Fibroblast of the aortic adventitia (primary cell): ENCODE measurements at regions not wholly inside any gene's neighbourhood (a gene's known extent, or its start where the extent isn't known, plus 50 kb on each side); places are given as distances from the start of the nearest gene placed in this dataset.

Experiments used
- DNase-seq: peaks from one replicate; pipeline ENCODE4 v3.0.0-alpha.2; 2010; ENCODE audit warnings: low read depth
- H3K4me3 ChIP-seq: 2 replicates; pipeline ENCODE4 v1.5.1; 2011; ENCODE audit warnings: low read depth, mild to moderate bottlenecking, control low read depth, low read length, moderate library complexity
- TF ChIP-seq, protein P1 (sequence below): IDR thresholded peaks from 2 replicates; pipeline ENCODE4 v1.5.1; 2011; ENCODE audit warnings: mild to moderate bottlenecking, low read length, control low read depth, inconsistent platforms; ENCODE audit not compliant: insufficient read depth

GRCh38 chr18:39329496-39330275, 1764.1 kb upstream of the CELF4 start:
- TF ChIP-seq, protein P1, sequence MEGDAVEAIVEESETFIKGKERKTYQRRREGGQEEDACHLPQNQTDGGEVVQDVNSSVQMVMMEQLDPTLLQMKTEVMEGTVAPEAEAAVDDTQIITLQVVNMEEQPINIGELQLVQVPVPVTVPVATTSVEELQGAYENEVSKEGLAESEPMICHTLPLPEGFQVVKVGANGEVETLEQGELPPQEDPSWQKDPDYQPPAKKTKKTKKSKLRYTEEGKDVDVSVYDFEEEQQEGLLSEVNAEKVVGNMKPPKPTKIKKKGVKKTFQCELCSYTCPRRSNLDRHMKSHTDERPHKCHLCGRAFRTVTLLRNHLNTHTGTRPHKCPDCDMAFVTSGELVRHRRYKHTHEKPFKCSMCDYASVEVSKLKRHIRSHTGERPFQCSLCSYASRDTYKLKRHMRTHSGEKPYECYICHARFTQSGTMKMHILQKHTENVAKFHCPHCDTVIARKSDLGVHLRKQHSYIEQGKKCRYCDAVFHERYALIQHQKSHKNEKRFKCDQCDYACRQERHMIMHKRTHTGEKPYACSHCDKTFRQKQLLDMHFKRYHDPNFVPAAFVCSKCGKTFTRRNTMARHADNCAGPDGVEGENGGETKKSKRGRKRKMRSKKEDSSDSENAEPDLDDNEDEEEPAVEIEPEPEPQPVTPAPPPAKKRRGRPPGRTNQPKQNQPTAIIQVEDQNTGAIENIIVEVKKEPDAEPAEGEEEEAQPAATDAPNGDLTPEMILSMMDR: no peak

DNA sequence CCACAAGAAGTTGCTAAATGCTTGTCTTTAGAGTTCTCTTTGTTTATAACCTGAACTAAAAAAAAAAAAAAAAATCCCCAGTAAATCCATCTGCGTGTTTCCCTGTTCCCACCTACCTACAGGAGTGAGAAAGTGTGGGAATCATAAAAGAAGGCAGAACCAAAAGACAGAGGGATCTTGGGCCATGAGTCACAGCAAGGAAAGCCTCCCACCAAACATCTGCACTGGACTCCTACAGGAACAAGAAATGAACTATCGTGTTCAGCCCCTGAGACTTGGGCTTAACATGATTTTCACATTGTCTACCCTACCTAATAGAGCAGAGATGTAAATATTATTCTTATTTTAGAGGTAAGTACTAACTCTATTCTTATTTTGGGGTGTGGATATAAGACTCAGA, 1761.2 kb upstream of the CELF4 start:
- H3K4me3 ChIP-seq: no peak overlapping the region
- TF ChIP-seq, protein P1: no peak
- no peak for DNase-seq

More at GRCh38 chr18:39329496-39330275, 1764.1 kb upstream of the CELF4 start:
- H3K4me3 ChIP-seq: no peak overlapping the region
- DNase-seq: no peak

DNA sequence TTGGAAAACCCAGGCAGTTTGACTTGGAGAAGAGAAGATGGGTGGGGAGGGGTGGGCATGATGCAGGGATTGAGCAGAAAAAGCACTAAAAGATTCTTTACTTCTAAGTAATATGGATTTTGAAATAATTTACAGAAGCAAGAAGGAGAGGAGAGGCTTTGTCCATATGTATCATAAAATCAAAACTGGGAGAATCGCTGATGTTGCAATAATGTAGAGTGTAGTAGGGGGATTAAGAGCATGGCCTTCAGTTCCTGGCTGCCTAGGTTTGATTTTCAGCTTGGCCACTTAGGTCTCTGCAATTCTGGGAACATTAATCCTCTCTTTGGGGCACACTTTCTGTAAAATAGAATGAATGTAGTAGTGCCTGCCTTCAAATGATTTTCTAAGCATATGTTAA, 1760.4 kb upstream of the CELF4 start:
- DNase-seq: no peak
- TF ChIP-seq, protein P1: no peak

DNA sequence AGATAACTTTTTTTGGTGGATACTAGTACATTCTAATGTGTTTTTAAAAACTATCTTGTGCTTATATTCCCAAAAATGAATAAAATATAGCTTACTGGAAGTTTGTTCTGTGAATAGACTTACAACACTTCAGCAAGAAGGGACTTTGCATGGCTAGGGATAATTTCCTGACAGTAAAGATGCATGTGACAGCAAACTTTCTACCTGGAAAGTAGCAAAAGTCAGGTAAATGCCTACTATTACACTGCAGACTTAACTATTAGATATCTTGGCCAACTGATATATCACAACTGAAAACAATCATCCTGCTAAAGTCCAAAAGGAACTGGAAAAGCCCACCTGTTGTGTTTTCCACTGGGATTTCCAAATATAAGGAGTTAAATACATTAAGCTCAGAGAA, 1753.5 kb upstream of the CELF4 start:
- TF ChIP-seq, protein P1: no peak
- H3K4me3 ChIP-seq: no peak overlapping the region
- no peak for DNase-seq

More for the DNA sequence above, 1760.4 kb upstream of the CELF4 start:
- H3K4me3 ChIP-seq: no peak overlapping the region

DNA sequence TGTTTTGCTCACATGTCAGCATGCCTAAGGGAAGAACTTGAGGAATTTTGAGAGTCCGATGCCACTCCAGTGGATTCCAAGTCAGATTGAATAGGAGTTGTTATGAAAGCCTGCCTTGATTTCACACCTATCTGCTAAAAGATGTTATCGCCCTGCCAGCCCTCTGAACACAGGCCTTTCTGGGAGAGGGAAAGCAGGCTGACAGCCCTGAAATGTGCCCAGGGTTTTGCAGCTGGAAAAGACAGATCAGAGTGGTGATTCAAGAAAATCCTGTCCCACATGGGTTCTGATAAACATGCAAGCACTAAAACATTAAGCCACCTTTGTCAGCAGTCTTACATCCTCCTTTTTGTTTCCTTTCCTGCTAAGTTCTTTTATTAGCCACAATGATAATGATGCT, 1752.9 kb upstream of the CELF4 start:
- TF ChIP-seq, protein P1: no peak

DNA sequence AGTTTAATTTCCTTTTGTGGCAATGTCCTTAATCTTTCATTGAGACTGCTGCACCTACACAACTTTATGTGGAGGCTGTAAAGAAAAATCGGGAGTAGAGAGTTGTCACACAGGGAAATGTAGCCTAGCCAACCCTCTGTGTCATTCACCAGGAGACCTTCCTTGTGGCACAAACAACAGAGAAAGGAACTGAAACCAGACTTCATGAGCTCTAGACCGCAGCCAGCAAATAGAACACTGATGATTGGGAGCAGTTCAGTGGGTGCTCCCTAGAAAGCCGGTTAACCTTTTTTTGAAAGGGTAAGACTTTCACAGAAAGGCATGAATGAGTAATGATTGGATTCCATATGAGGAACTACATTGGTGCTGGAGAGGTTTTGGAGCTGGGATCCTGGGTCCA, 1752.4 kb upstream of the CELF4 start:
- TF ChIP-seq, protein P1: no peak
- DNase-seq: no peak
- no peak overlapping the region for H3K4me3 ChIP-seq

More for the DNA sequence above, 1752.9 kb upstream of the CELF4 start:
- no peak overlapping the region for H3K4me3 ChIP-seq
- DNase-seq: no peak

GRCh38 chr18:39314595-39314994, 1749.0 kb upstream of the CELF4 start:
- no peak overlapping the region for H3K4me3 ChIP-seq
- TF ChIP-seq, protein P1: no peak
- DNase-seq: no peak
